HEK293 (cell line): ENCODE measurements at regions not wholly inside any gene's neighbourhood (a gene's known extent, or its start where the extent isn't known, plus 50 kb on each side); places are given as distances from the start of the nearest gene placed in this dataset.

Source experiments
- MZF1 ChIP-seq: fragments of 450-650 bp; formaldehyde crosslinking; IDR thresholded peaks from 2 replicates; pipeline ENCODE4 v1.5.1; 2017; ENCODE audit warnings: missing biosample characterization, missing genetic modification characterization, borderline replicate concordance
- YY1 ChIP-seq: fragments of 450-650 bp; formaldehyde crosslinking; IDR thresholded peaks from 2 replicates; pipeline ENCODE4 v1.5.1; 2018; ENCODE audit warnings: missing biosample characterization, missing genetic modification characterization
- ZNF121 ChIP-seq: fragments of 450-650 bp; formaldehyde crosslinking; IDR thresholded peaks from 2 replicates; pipeline ENCODE4 v1.5.1; 2016; ENCODE audit warnings: missing biosample characterization, missing genetic modification characterization
- TF ChIP-seq, protein P1 (sequence below): fragments of 450-650 bp; formaldehyde crosslinking; IDR thresholded peaks from 2 replicates; pipeline ENCODE4 v1.5.1; 2016; ENCODE audit warnings: missing biosample characterization, missing genetic modification characterization

GRCh38 chr6:40740518-40740917 lies 153.4 kb upstream of the LRFN2 start:
- TF ChIP-seq YY1 (no peak), MZF1 (tag by site-specific recombination) (no peak), ZNF121 (no peak)
- TF ChIP-seq, protein P1, sequence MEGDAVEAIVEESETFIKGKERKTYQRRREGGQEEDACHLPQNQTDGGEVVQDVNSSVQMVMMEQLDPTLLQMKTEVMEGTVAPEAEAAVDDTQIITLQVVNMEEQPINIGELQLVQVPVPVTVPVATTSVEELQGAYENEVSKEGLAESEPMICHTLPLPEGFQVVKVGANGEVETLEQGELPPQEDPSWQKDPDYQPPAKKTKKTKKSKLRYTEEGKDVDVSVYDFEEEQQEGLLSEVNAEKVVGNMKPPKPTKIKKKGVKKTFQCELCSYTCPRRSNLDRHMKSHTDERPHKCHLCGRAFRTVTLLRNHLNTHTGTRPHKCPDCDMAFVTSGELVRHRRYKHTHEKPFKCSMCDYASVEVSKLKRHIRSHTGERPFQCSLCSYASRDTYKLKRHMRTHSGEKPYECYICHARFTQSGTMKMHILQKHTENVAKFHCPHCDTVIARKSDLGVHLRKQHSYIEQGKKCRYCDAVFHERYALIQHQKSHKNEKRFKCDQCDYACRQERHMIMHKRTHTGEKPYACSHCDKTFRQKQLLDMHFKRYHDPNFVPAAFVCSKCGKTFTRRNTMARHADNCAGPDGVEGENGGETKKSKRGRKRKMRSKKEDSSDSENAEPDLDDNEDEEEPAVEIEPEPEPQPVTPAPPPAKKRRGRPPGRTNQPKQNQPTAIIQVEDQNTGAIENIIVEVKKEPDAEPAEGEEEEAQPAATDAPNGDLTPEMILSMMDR (tag by site-specific recombination): no peak
